ENCODE measurements at regions not wholly inside any gene's neighbourhood (a gene's known extent, or its start where the extent isn't known, plus 50 kb on each side); places are given as distances from the start of the nearest gene placed in this dataset.
A peak's percentile ranks its signal among the peaks of the same experiment; 100 is the strongest.
"Not testable (repeated sequence)": the region's sequence is repeated elsewhere in the genome, so short reads cannot be mapped to it uniquely, and the experiment has no call there.

DNA sequence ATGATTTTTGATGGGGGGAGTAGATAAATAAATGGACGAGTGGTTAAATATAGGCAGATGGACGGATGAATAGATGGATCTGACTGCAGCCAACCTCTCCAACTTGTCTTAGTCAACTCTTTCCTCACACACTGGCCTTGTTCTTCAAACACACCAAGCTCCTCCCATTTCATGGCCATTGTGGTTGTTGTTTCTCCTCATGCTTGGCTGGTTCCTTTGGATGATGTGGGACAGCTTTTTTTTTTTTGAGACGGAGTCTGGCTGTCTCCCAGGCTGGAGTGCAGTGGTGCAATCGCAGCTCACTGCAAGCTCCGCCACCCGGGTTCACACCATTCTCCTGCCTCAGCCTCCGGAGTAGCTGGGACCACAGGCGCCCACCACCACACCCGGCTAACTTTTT, 155.2 kb downstream of the ZNF281 start:
- H3K9me3 ChIP-seq (ENCODE audit: control extremely low read depth in 1 of 5, control insufficient read depth in 4 of 5, insufficient read depth in 2 of 5, low read depth in 1 of 5, low read length in 4 of 5); H3K27me3 ChIP-seq (replicated peaks in 2 of 5; ENCODE audit: control insufficient read depth in 4 of 5, insufficient read depth in 5 of 5, low read length in 4 of 5); H3K27ac ChIP-seq (ENCODE audit: insufficient read depth in 1 of 2, low read depth in 1 of 2, low read length in 2 of 2, poor library complexity in 1 of 2, severe bottlenecking in 2 of 2); H3K36me3 ChIP-seq (ENCODE audit: control insufficient read depth in 4 of 4, insufficient read depth in 4 of 4, low read length in 3 of 4); DNase-seq; H3K4me3 ChIP-seq (ENCODE audit: control insufficient read depth in 1 of 7, extremely low read depth in 1 of 7, insufficient read depth in 4 of 7, low read depth in 2 of 7, low read length in 6 of 7); POLR2A ChIA-PET: not testable (repeated sequence)
- CTCF ChIA-PET = interaction anchor here (1.4 kb wide), 1 partner anchor 25 kb away, joined by 5 read pairs; no protein-coding TSS in a partner anchor
- peaks cover 0 to 13% (median 7%) of the 10 kb centered on the region in 4 experiments for H3K4me1 ChIP-seq (ENCODE audit: control extremely low read depth in 1 of 4, control insufficient read depth in 4 of 4, insufficient read depth in 4 of 4, low read length in 3 of 4)
- WGBS (ENCODE audit: insufficient coverage) = 100% methylated on average over 2 of the region's 9 CpGs

DNA sequence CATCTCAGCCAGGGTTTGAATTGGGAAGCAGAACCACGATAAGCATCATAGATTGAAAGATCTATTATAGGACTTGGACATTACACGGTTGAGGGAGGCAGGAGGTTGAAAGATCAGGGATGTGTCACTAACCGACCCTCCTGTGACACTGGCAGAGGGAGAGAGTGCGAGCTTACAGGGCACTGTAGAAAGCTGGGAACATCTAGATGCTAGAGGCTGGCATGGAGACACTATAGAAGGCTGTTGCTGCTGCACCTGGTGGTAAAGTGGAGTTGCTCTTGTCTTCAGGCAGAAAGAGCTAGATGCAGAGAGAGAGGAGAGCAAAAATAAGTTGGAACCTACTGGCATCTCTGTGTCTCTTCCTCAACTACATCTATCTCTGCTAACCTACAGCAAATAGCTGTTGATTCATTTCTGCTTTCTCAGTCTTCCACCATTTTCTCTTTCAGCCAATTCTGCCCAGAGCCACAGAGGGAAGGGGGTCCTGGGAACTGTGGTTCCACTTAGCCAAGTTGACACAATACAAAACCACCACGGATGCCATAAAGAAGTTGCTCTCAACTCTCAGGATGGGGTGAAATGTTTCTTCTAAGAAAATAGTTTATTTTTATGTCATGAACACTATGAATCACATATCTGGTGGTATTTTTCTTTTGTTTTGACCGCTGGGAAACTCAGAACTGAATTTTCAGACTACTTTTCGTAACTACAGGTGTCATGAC, 155.9 kb downstream of the ZNF281 start:
- H3K27me3 ChIP-seq (replicated peaks in 2 of 5; ENCODE audit: control insufficient read depth in 4 of 5, insufficient read depth in 5 of 5, low read length in 4 of 5) = no peaks in the 10 kb centered on the region
- CTCF ChIA-PET = interaction anchor here (0.8 to 1.4 kb wide), 2 partner anchors 68 to 1476 kb away, joined by 3 read pairs; no protein-coding TSS in a partner anchor
- no peak overlapping the region for H3K27ac ChIP-seq (ENCODE audit: insufficient read depth in 1 of 2, low read depth in 1 of 2, low read length in 2 of 2, poor library complexity in 1 of 2, severe bottlenecking in 2 of 2)
- no peaks in the 10 kb centered on the region for H3K36me3 ChIP-seq (ENCODE audit: control insufficient read depth in 4 of 4, insufficient read depth in 4 of 4, low read length in 3 of 4)
- no peak overlapping the region for H3K4me3 ChIP-seq (ENCODE audit: control insufficient read depth in 1 of 7, extremely low read depth in 1 of 7, insufficient read depth in 4 of 7, low read depth in 2 of 7, low read length in 6 of 7)
- POLR2A ChIA-PET = no interaction called here
- WGBS (ENCODE audit: insufficient coverage) = 97% methylated on average over 4 of the region's 7 CpGs
- no peak for DNase-seq
- H3K4me1 ChIP-seq (ENCODE audit: control extremely low read depth in 1 of 4, control insufficient read depth in 4 of 4, insufficient read depth in 4 of 4, low read length in 3 of 4) = peaks cover 0 to 13% (median 7%) of the 10 kb centered on the region in 4 experiments
- no peaks in the 10 kb centered on the region for H3K9me3 ChIP-seq (ENCODE audit: control extremely low read depth in 1 of 5, control insufficient read depth in 4 of 5, insufficient read depth in 2 of 5, low read depth in 1 of 5, low read length in 4 of 5)

DNA sequence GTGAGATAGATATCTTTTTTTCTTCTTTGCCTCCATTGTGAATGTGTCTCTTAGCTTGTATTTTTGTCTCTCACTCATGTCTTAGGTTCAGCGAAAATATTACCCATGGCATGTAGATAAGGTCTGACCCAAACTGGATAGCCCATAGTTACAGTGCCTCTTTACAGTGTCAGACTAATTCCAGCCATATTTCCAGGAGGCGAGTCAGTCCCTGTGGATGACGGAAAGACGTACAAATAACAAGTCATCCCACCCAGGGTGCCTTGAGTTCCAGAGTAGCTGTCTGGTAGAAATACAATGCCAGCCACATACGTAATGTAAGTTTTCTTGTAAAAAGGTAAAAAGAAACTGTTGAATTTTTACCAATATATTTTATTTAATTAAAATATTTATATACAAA, 157.3 kb downstream of the ZNF281 start:
- no peak overlapping the region for H3K4me3 ChIP-seq (ENCODE audit: control insufficient read depth in 1 of 7, extremely low read depth in 1 of 7, insufficient read depth in 4 of 7, low read depth in 2 of 7, low read length in 6 of 7)
- no peak for DNase-seq
- no peaks in the 10 kb centered on the region for H3K9me3 ChIP-seq (ENCODE audit: control extremely low read depth in 1 of 5, control insufficient read depth in 4 of 5, insufficient read depth in 2 of 5, low read depth in 1 of 5, low read length in 4 of 5)
- no peaks in the 10 kb centered on the region for H3K27me3 ChIP-seq (replicated peaks in 2 of 5; ENCODE audit: control insufficient read depth in 4 of 5, insufficient read depth in 5 of 5, low read length in 4 of 5)
- ChIA-PET POLR2A (interaction anchor here (0.7 kb wide), 1 partner anchor 219 kb away, joined by 3 read pairs; no protein-coding TSS in a partner anchor), CTCF (interaction anchor here (1.4 kb wide), 1 partner anchor 66 kb away, joined by 3 read pairs; no protein-coding TSS in a partner anchor)
- WGBS (ENCODE audit: insufficient coverage) = 100% methylated on average over 1 of the region's 5 CpGs
- peaks cover 0 to 14% (median 10%) of the 10 kb centered on the region in 4 experiments for H3K4me1 ChIP-seq (ENCODE audit: control extremely low read depth in 1 of 4, control insufficient read depth in 4 of 4, insufficient read depth in 4 of 4, low read length in 3 of 4)
- no peaks in the 10 kb centered on the region for H3K36me3 ChIP-seq (ENCODE audit: control insufficient read depth in 4 of 4, insufficient read depth in 4 of 4, low read length in 3 of 4)
- H3K27ac ChIP-seq (ENCODE audit: insufficient read depth in 1 of 2, low read depth in 1 of 2, low read length in 2 of 2, poor library complexity in 1 of 2, severe bottlenecking in 2 of 2) = no peak overlapping the region

GRCh38 chr1:200250469-200250868, 159.4 kb downstream of the ZNF281 start:
- Histone ChIP-seq H3K36me3 (ENCODE audit: control insufficient read depth in 4 of 4, insufficient read depth in 4 of 4, low read length in 3 of 4) (no peaks in the 10 kb centered on the region), H3K27ac (ENCODE audit: insufficient read depth in 1 of 2, low read depth in 1 of 2, low read length in 2 of 2, poor library complexity in 1 of 2, severe bottlenecking in 2 of 2) (no peak overlapping the region), H3K4me1 (ENCODE audit: control extremely low read depth in 1 of 4, control insufficient read depth in 4 of 4, insufficient read depth in 4 of 4, low read length in 3 of 4) (peaks cover 5 to 20% (median 14%) of the 10 kb centered on the region in 4 experiments), H3K4me3 (ENCODE audit: control insufficient read depth in 1 of 7, extremely low read depth in 1 of 7, insufficient read depth in 4 of 7, low read depth in 2 of 7, low read length in 6 of 7) (peak overlapping the region in 1 of 7 experiments; percentile 12), H3K27me3 (replicated peaks in 2 of 5; ENCODE audit: control insufficient read depth in 4 of 5, insufficient read depth in 5 of 5, low read length in 4 of 5) (no peaks in the 10 kb centered on the region), H3K9me3 (ENCODE audit: control extremely low read depth in 1 of 5, control insufficient read depth in 4 of 5, insufficient read depth in 2 of 5, low read depth in 1 of 5, low read length in 4 of 5) (no peaks in the 10 kb centered on the region)
- CTCF ChIA-PET = no interaction called here
- 50% methylated on average over 4 of the region's 5 CpGs for WGBS (ENCODE audit: insufficient coverage)
- DNase-seq = peak in 1 of 3 donors; percentile 28
- POLR2A ChIA-PET = interaction anchor here (0.6 kb wide), 2 partner anchors 18 to 224 kb away, joined by 3 to 4 read pairs; no protein-coding TSS in a partner anchor

GRCh38 chr1:200248541-200248940, 161.3 kb downstream of the ZNF281 start:
- DNase-seq = no peak
- H3K9me3 ChIP-seq (ENCODE audit: control extremely low read depth in 1 of 5, control insufficient read depth in 4 of 5, insufficient read depth in 2 of 5, low read depth in 1 of 5, low read length in 4 of 5) = no peaks in the 10 kb centered on the region

DNA sequence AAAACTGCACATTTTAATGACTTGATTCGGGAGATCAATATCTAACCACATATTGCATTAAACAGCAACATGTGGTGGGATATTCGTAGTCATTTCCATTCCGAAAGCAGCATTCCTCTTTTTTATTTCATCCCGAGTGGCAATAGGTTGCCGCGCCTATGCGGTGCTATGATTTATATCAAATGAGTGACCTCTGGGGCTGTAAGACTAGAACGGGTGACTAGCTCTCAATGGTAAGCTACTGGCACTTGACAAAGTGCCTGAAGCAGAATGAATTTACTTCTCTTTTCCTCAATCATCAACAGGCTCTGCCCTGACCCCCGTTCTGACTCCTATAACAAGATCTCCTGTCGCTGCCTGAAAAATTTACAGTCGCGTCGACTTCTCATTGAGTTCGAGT, 162.3 kb downstream of the ZNF281 start:
- Histone ChIP-seq H3K36me3 (ENCODE audit: control insufficient read depth in 4 of 4, insufficient read depth in 4 of 4, low read length in 3 of 4) (no peaks in the 10 kb centered on the region), H3K9me3 (ENCODE audit: control extremely low read depth in 1 of 5, control insufficient read depth in 4 of 5, insufficient read depth in 2 of 5, low read depth in 1 of 5, low read length in 4 of 5) (no peaks in the 10 kb centered on the region), H3K4me3 (ENCODE audit: control insufficient read depth in 1 of 7, extremely low read depth in 1 of 7, insufficient read depth in 4 of 7, low read depth in 2 of 7, low read length in 6 of 7) (peak overlapping the region in 4 of 7 experiments; percentile 20 to 60 (median 42)), H3K4me1 (ENCODE audit: control extremely low read depth in 1 of 4, control insufficient read depth in 4 of 4, insufficient read depth in 4 of 4, low read length in 3 of 4) (peaks cover 9 to 25% (median 20%) of the 10 kb centered on the region in 4 experiments), H3K27ac (ENCODE audit: insufficient read depth in 1 of 2, low read depth in 1 of 2, low read length in 2 of 2, poor library complexity in 1 of 2, severe bottlenecking in 2 of 2) (no peak overlapping the region), H3K27me3 (replicated peaks in 2 of 5; ENCODE audit: control insufficient read depth in 4 of 5, insufficient read depth in 5 of 5, low read length in 4 of 5) (no peaks in the 10 kb centered on the region)
- CTCF ChIA-PET = interaction anchor here (0.9 kb wide), 1 partner anchor 29 kb away, joined by 4 read pairs; no protein-coding TSS in a partner anchor
- POLR2A ChIA-PET = no interaction called here
- WGBS (ENCODE audit: insufficient coverage) = 21% methylated on average over 12 of the region's 14 CpGs
- peak in 2 of 3 donors; percentile 45 to 58 for DNase-seq

More at GRCh38 chr1:200248541-200248940, 161.3 kb downstream of the ZNF281 start:
- no peak overlapping the region for H3K27ac ChIP-seq (ENCODE audit: insufficient read depth in 1 of 2, low read depth in 1 of 2, low read length in 2 of 2, poor library complexity in 1 of 2, severe bottlenecking in 2 of 2)
- no peaks in the 10 kb centered on the region for H3K27me3 ChIP-seq (replicated peaks in 2 of 5; ENCODE audit: control insufficient read depth in 4 of 5, insufficient read depth in 5 of 5, low read length in 4 of 5)
- H3K4me1 ChIP-seq (ENCODE audit: control extremely low read depth in 1 of 4, control insufficient read depth in 4 of 4, insufficient read depth in 4 of 4, low read length in 3 of 4) = peaks cover 5 to 20% (median 14%) of the 10 kb centered on the region in 4 experiments
- ChIA-PET POLR2A (no interaction called here), CTCF (no interaction called here)
- no peak overlapping the region for H3K4me3 ChIP-seq (ENCODE audit: control insufficient read depth in 1 of 7, extremely low read depth in 1 of 7, insufficient read depth in 4 of 7, low read depth in 2 of 7, low read length in 6 of 7)
- 98% methylated on average over 6 of the region's 8 CpGs for WGBS (ENCODE audit: insufficient coverage)
- H3K36me3 ChIP-seq (ENCODE audit: control insufficient read depth in 4 of 4, insufficient read depth in 4 of 4, low read length in 3 of 4) = no peaks in the 10 kb centered on the region

GRCh38 chr1:200245473-200245872, 164.4 kb downstream of the ZNF281 start:
- ChIA-PET CTCF (interaction anchor here (1.1 to 1.4 kb wide), 2 partner anchors 10 to 57 kb away, joined by 3 to 4 read pairs; no protein-coding TSS in a partner anchor), POLR2A (no interaction called here)
- H3K4me3 ChIP-seq (ENCODE audit: control insufficient read depth in 1 of 7, extremely low read depth in 1 of 7, insufficient read depth in 4 of 7, low read depth in 2 of 7, low read length in 6 of 7) = no peak overlapping the region
- H3K4me1 ChIP-seq (ENCODE audit: control extremely low read depth in 1 of 4, control insufficient read depth in 4 of 4, insufficient read depth in 4 of 4, low read length in 3 of 4) = peaks cover 13 to 40% (median 29%) of the 10 kb centered on the region in 4 experiments
- 98% methylated on average over 5 of the region's 7 CpGs for WGBS (ENCODE audit: insufficient coverage)
- H3K36me3 ChIP-seq (ENCODE audit: control insufficient read depth in 4 of 4, insufficient read depth in 4 of 4, low read length in 3 of 4) = no peaks in the 10 kb centered on the region
- DNase-seq = peak in 1 of 3 donors; percentile 12
- H3K9me3 ChIP-seq (ENCODE audit: control extremely low read depth in 1 of 5, control insufficient read depth in 4 of 5, insufficient read depth in 2 of 5, low read depth in 1 of 5, low read length in 4 of 5) = no peaks in the 10 kb centered on the region
- H3K27ac ChIP-seq (ENCODE audit: insufficient read depth in 1 of 2, low read depth in 1 of 2, low read length in 2 of 2, poor library complexity in 1 of 2, severe bottlenecking in 2 of 2) = no peak overlapping the region
- H3K27me3 ChIP-seq (replicated peaks in 2 of 5; ENCODE audit: control insufficient read depth in 4 of 5, insufficient read depth in 5 of 5, low read length in 4 of 5) = no peaks in the 10 kb centered on the region
